ENCODE measurements at regions not wholly inside any gene's neighbourhood (a gene's known extent, or its start where the extent isn't known, plus 50 kb on each side); places are given as distances from the start of the nearest gene placed in this dataset.

GRCh38 chr16:64830653-64831052, 291.2 kb downstream of the CDH11 start:
- DNase-seq (ENCODE audit: low spot score) (no peak), ATAC-seq (ENCODE audit: insufficient number of reproducible peaks, low FRiP score, low read depth) (no peak)
- Histone ChIP-seq H3K9me3 (no peaks in the 10 kb centered on the region), H3K4me3 (no peak overlapping the region), H3K36me3 (no peaks in the 10 kb centered on the region), H3K27ac (no peak overlapping the region), H3K27me3 (replicated peaks; ENCODE audit: insufficient read depth) (no peaks in the 10 kb centered on the region), H3K4me1 (ENCODE audit: control insufficient read depth in 1 of 2, low read depth in 2 of 2) (peaks cover 0 to 12% of the 10 kb centered on the region in 2 donors)
- no peak for TF ChIP-seq CTCF (IDR thresholded peaks at IDR 0.05)

GRCh38 chr16:64829678-64830077, 292.2 kb downstream of the CDH11 start:
- no peak overlapping the region for H3K4me3 ChIP-seq
- DNase-seq (ENCODE audit: low spot score) (no peak), ATAC-seq (ENCODE audit: insufficient number of reproducible peaks, low FRiP score, low read depth) (no peak)
- no peaks in the 10 kb centered on the region for H3K36me3 ChIP-seq
- peaks cover 0 to 14% of the 10 kb centered on the region in 2 donors for H3K4me1 ChIP-seq (ENCODE audit: control insufficient read depth in 1 of 2, low read depth in 2 of 2)
- H3K27me3 ChIP-seq (replicated peaks; ENCODE audit: insufficient read depth): no peaks in the 10 kb centered on the region
- no peak overlapping the region for H3K27ac ChIP-seq
- no peak for TF ChIP-seq CTCF (IDR thresholded peaks at IDR 0.05)
- H3K9me3 ChIP-seq: no peaks in the 10 kb centered on the region

GRCh38 chr16:64826374-64826773, 295.5 kb downstream of the CDH11 start:
- TF ChIP-seq CTCF (IDR thresholded peaks at IDR 0.05): no peak
- H3K4me3 ChIP-seq: no peak overlapping the region
- peaks cover 0 to 37% of the 10 kb centered on the region in 2 donors for H3K4me1 ChIP-seq (ENCODE audit: control insufficient read depth in 1 of 2, low read depth in 2 of 2)
- no peak for DNase-seq (ENCODE audit: low spot score)
- ATAC-seq (ENCODE audit: insufficient number of reproducible peaks, low FRiP score, low read depth): no peak
- no peaks in the 10 kb centered on the region for H3K36me3 ChIP-seq
- H3K27ac ChIP-seq: no peak overlapping the region
- H3K9me3 ChIP-seq: no peaks in the 10 kb centered on the region
- no peaks in the 10 kb centered on the region for H3K27me3 ChIP-seq (replicated peaks; ENCODE audit: insufficient read depth)

GRCh38 chr16:64823481-64824075, 298.3 kb downstream of the CDH11 start:
- ATAC-seq (ENCODE audit: insufficient number of reproducible peaks, low FRiP score, low read depth) (no peak), DNase-seq (ENCODE audit: low spot score) (no peak)
- no peaks in the 10 kb centered on the region for H3K27me3 ChIP-seq (replicated peaks; ENCODE audit: insufficient read depth)
- TF ChIP-seq CTCF (IDR thresholded peaks at IDR 0.05): no peak
- no peak overlapping the region for H3K27ac ChIP-seq
- H3K9me3 ChIP-seq: no peaks in the 10 kb centered on the region
- H3K4me1 ChIP-seq (ENCODE audit: control insufficient read depth in 1 of 2, low read depth in 2 of 2): peaks cover 0 to 37% of the 10 kb centered on the region in 2 donors
- no peak overlapping the region for H3K4me3 ChIP-seq
- H3K36me3 ChIP-seq: no peaks in the 10 kb centered on the region

GRCh38 chr16:64809876-64810629, 311.8 kb downstream of the CDH11 start:
- H3K9me3 ChIP-seq: no peaks in the 10 kb centered on the region
- H3K27me3 ChIP-seq (replicated peaks; ENCODE audit: insufficient read depth): no peaks in the 10 kb centered on the region
- H3K27ac ChIP-seq: no peak overlapping the region
- H3K4me1 ChIP-seq (ENCODE audit: control insufficient read depth in 1 of 2, low read depth in 2 of 2): peaks cover 3 to 19% of the 10 kb centered on the region in 2 donors
- no peak for DNase-seq (ENCODE audit: low spot score)
- no peaks in the 10 kb centered on the region for H3K36me3 ChIP-seq
- no peak for ATAC-seq (ENCODE audit: insufficient number of reproducible peaks, low FRiP score, low read depth)
- TF ChIP-seq CTCF (IDR thresholded peaks at IDR 0.05): no peak
- no peak overlapping the region for H3K4me3 ChIP-seq
